HCT116 (cell line): ENCODE measurements at regions not wholly inside any gene's neighbourhood (a gene's known extent, or its start where the extent isn't known, plus 50 kb on each side); places are given as distances from the start of the nearest gene placed in this dataset.

Source experiments
- ATAC-seq: fragments of 200-7000 bp; cut with Tn5 transposase; 2 replicates; pipeline ENCODE4 v1.9.1; 2020; ENCODE audit warnings: mild to moderate bottlenecking, moderate library complexity
- BruUV-seq: library from RNA; stranded (reverse); fragments of 400-500 nt; replicated peaks from 2 replicates; lab custom pipeline; 2021; lab: Mats Ljungman, UMichigan
- CTCF ChIA-PET: fragments of 300-600 bp; sonication (Branson Sonifier 250); formaldehyde crosslinking; loops from one replicate; lab custom pipeline; 2021; ENCODE audit warnings: antibody characterized with exemption; lab: Charles Lee
- POLR2A ChIA-PET: fragments of 300-600, 350-600 bp; sonication (Branson Sonifier 250); formaldehyde crosslinking; loops from one replicate; lab custom pipeline; 2021; ENCODE audit warnings: antibody characterized with exemption; lab: Charles Lee
- RAD21 ChIA-PET, 2 experiments: fragments of 300-600 bp; sonication (Branson Sonifier 250); formaldehyde crosslinking; loops; one replicate each; lab custom pipeline; 2023; ENCODE audit warnings: low total read pairs in 2 of 2; ENCODE audit not compliant: uncharacterized antibody in 2 of 2, unreplicated experiment in 2 of 2, low non-redundant PET in 1 of 2; lab: Charles Lee
- DNase-seq: peaks from one replicate; pipeline ENCODE4 v3.0.0-alpha.2; 2010; ENCODE audit warnings: low read depth, low spot score
- H2AFZ ChIP-seq: fragments of 200-600 bp; shearing (Covaris generic), sonication (generic); 2 replicates; pipeline ENCODE4 v1.6.1; 2017; ENCODE audit warnings: low read depth, mixed run types, mixed read lengths, antibody characterized with exemption, low read length; ENCODE audit not compliant: poor library complexity, severe bottlenecking
- H3K27ac ChIP-seq: 2 replicates; pipeline ENCODE4 v1.5.1; 2012; ENCODE audit warnings: low read depth, low read length
- H3K27me3 ChIP-seq: fragments of 200-600 bp; sonication (generic); 2 replicates; pipeline ENCODE4 v1.6.1; 2016; ENCODE audit warnings: mixed run types, low read length, mixed read lengths; ENCODE audit not compliant: insufficient read depth
- H3K36me3 ChIP-seq, 2 experiments: fragments of 200-500 bp in 1 of 2; fragments of 200-600 bp in 1 of 2; sonication (Bioruptor generic) in 1 of 2; sonication (generic) in 1 of 2; 2 replicates each; pipeline versions ENCODE4 v1.5.1 to v1.6.1; 2014 to 2016; ENCODE audit warnings: low read length in 2 of 2, inconsistent platforms in 1 of 2, mixed read lengths in 1 of 2, mixed run types in 1 of 2; ENCODE audit not compliant: insufficient read depth in 2 of 2, control insufficient read depth in 1 of 2
- H3K4me1 ChIP-seq, 2 experiments: fragments of 200-600 bp in 1 of 2; sonication (generic) in 1 of 2; 2 replicates each; pipeline versions ENCODE4 v1.5.1 to v1.6.1; 2012 to 2017; ENCODE audit warnings: low read length in 2 of 2, inconsistent platforms in 1 of 2, mild to moderate bottlenecking in 1 of 2, mixed read lengths in 1 of 2, mixed run types in 1 of 2, moderate library complexity in 1 of 2; ENCODE audit not compliant: insufficient read depth in 2 of 2, control insufficient read depth in 1 of 2
- H3K4me2 ChIP-seq: fragments of 200-600 bp; sonication (generic); 2 replicates; pipeline ENCODE4 v1.6.1; 2017; ENCODE audit warnings: mixed run types, low read length, mixed read lengths
- H3K4me3 ChIP-seq, 2 experiments: fragments of 200-600 bp in 1 of 2; sonication (generic) in 1 of 2; replicated peaks in 1 of 2; 2 replicates each; pipeline ENCODE4 v1.5.1; 2011 to 2016; ENCODE audit warnings: low read length in 2 of 2, control low read depth in 1 of 2, low read depth in 1 of 2, mild to moderate bottlenecking in 1 of 2, mixed read lengths in 1 of 2, mixed run types in 1 of 2
- H3K79me2 ChIP-seq: fragments of 200-600 bp; sonication (generic); 2 replicates; pipeline ENCODE4 v1.6.1; 2017; ENCODE audit warnings: mild to moderate bottlenecking, mixed run types, low read length, moderate library complexity, mixed read lengths; ENCODE audit not compliant: insufficient read depth
- H3K9ac ChIP-seq: fragments of 200-600 bp; sonication (generic); 2 replicates; pipeline ENCODE4 v1.6.1; 2016; ENCODE audit warnings: low read length, mixed read lengths
- H3K9me2 ChIP-seq: fragments of 200-600 bp; sonication (generic), shearing (Covaris generic); 2 replicates; pipeline ENCODE4 v1.6.1; 2017; ENCODE audit warnings: mixed run types, mild to moderate bottlenecking, moderate library complexity; ENCODE audit not compliant: insufficient read depth
- H3K9me3 ChIP-seq, 2 experiments: fragments of 200-500 bp in 1 of 2; fragments of 200-600 bp in 1 of 2; sonication (Bioruptor generic) in 1 of 2; sonication (generic) in 1 of 2; 2 replicates each; pipeline ENCODE4 v1.6.1; 2014 to 2017; ENCODE audit warnings: low read length in 2 of 2, mixed read lengths in 2 of 2, inconsistent platforms in 1 of 2, low read depth in 1 of 2, mild to moderate bottlenecking in 1 of 2, mixed run types in 1 of 2, moderate library complexity in 1 of 2; ENCODE audit not compliant: control insufficient read depth in 1 of 2, insufficient read depth in 1 of 2
- H4K20me1 ChIP-seq: fragments of 200-600 bp; sonication (generic), shearing (Covaris generic); 2 replicates; pipeline ENCODE4 v1.6.1; 2017; ENCODE audit warnings: mixed run types, mild to moderate bottlenecking, moderate library complexity; ENCODE audit not compliant: insufficient read depth
- CBX3 ChIP-seq: IDR thresholded peaks from 2 replicates; pipeline ENCODE4 v1.6.1; 2012; ENCODE audit warnings: low read depth
- CEBPB ChIP-seq: IDR thresholded peaks from 2 replicates; pipeline ENCODE4 v1.6.1; 2012; ENCODE audit warnings: low read depth
- EGR1 ChIP-seq: IDR thresholded peaks from 2 replicates; pipeline ENCODE4 v1.6.1; 2012; ENCODE audit warnings: low read depth
- ELF1 ChIP-seq: IDR thresholded peaks from 2 replicates; pipeline ENCODE4 v1.6.1; 2012; ENCODE audit warnings: low read depth, borderline replicate concordance
- EZH2 ChIP-seq: fragments of 200-600 bp; sonication (generic); IDR thresholded peaks from 2 replicates; pipeline ENCODE4 v1.6.1; 2017; ENCODE audit warnings: antibody characterized with exemption, mixed run types
- EZH2phosphoT487 ChIP-seq: fragments of 200-600 bp; IDR thresholded peaks from 2 replicates; pipeline ENCODE4 v1.6.1; 2018; ENCODE audit warnings: antibody characterized with exemption, borderline replicate concordance
- POLR2A ChIP-seq: IDR thresholded peaks from 2 replicates; pipeline ENCODE4 v1.7.0; 2011; ENCODE audit warnings: borderline replicate concordance; ENCODE audit not compliant: insufficient read depth, insufficient read length; ENCODE audit errors: extremely low read depth
- POLR2AphosphoS5 ChIP-seq: IDR thresholded peaks from 2 replicates; pipeline ENCODE4 v1.6.1; 2011; ENCODE audit warnings: mild to moderate bottlenecking, low read depth, low read length, moderate library complexity
- RAD21 ChIP-seq: IDR thresholded peaks from 2 replicates; pipeline ENCODE4 v1.6.1; 2012; ENCODE audit warnings: low read depth, mild to moderate bottlenecking
- SIN3A ChIP-seq: IDR thresholded peaks from 2 replicates; pipeline ENCODE4 v1.6.1; 2012; ENCODE audit warnings: low read depth
- SP1 ChIP-seq: IDR thresholded peaks from 2 replicates; pipeline ENCODE4 v1.6.1; 2012; ENCODE audit warnings: low read depth
- SRF ChIP-seq: IDR thresholded peaks from 2 replicates; pipeline ENCODE4 v1.6.1; 2012; ENCODE audit warnings: low read depth
- TCF7L2 ChIP-seq: IDR thresholded peaks from 2 replicates; pipeline ENCODE4 v1.7.0; 2011; ENCODE audit warnings: borderline replicate concordance, inconsistent platforms; ENCODE audit not compliant: insufficient read depth, insufficient read length; ENCODE audit errors: extremely low read depth
- YY1 ChIP-seq: IDR thresholded peaks from 2 replicates; pipeline ENCODE4 v1.6.1; 2011; ENCODE audit warnings: low read length, low read depth, moderate library complexity, mild to moderate bottlenecking; ENCODE audit not compliant: insufficient replicate concordance; ENCODE audit errors: extremely low read depth
- ZFX ChIP-seq: fragments of 450-650 bp; IDR thresholded peaks from 2 replicates; pipeline ENCODE4 v1.6.1; 2017
- intact Hi-C: fragments of 100-400 bp; cut with micrococcal nuclease; formaldehyde crosslinking; loops from 2 replicates; pipeline ENCODE4 v1.10.0; 2022
- TF ChIP-seq, protein P1 (sequence below): IDR thresholded peaks from 2 replicates; pipeline ENCODE4 v1.6.1; 2012
- TF ChIP-seq, protein P2 (sequence below): IDR thresholded peaks from 2 replicates; pipeline ENCODE4 v1.6.1; 2011; ENCODE audit warnings: mild to moderate bottlenecking, low read length, moderate library complexity; ENCODE audit not compliant: insufficient replicate concordance; ENCODE audit errors: extremely low read depth

DNA sequence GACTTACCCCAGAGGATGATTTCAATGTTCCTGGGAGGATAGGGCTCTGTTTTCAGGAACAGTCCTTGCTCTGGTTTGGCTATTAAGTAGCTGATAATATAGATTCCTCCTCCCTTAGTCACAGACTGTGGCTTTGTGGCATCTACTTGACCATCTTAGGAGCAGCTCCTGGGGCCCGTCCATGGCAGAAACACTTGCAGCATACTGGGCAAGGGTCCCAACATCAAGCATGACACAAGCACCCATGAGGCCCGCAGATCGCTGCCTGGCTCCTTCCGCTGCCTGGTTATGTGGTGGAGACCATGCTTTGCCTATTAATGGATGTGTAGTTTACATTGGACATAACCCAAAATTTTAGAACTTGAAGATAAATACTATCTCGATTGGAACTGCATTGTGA is 170.1 kb downstream of the ICE1 start:
- BruUV-seq = no TSS peak
- Histone ChIP-seq H3K4me1 (no peaks in the 10 kb centered on the region), H3K9me3 (no peaks in the 10 kb centered on the region), H3K4me2 (no peak overlapping the region), H3K9ac (no peak overlapping the region), H3K36me3 (no peaks in the 10 kb centered on the region), H4K20me1 (no peaks in the 10 kb centered on the region), H2AFZ (no peak overlapping the region), H3K27ac (no peak overlapping the region), H3K27me3 (peaks cover 2% of the 10 kb centered on the region; the same call in 1 of the 2 replicates), H3K79me2 (no peaks in the 10 kb centered on the region), H3K4me3 (no peak overlapping the region), H3K9me2 (no peaks in the 10 kb centered on the region)
- intact Hi-C loops = no loop called here
- ChIA-PET CTCF (no interaction called here), POLR2A (no interaction called here), RAD21 (no interaction called here)
- no peak for DNase-seq
- TF ChIP-seq SRF (no peak), EZH2phosphoT487 (no peak), POLR2A (no peak), CBX3 (no peak), ELF1 (no peak), SP1 (no peak), POLR2AphosphoS5 (no peak), RAD21 (no peak), ZFX (no peak), CEBPB (no peak)
- ATAC-seq = no peak

DNA sequence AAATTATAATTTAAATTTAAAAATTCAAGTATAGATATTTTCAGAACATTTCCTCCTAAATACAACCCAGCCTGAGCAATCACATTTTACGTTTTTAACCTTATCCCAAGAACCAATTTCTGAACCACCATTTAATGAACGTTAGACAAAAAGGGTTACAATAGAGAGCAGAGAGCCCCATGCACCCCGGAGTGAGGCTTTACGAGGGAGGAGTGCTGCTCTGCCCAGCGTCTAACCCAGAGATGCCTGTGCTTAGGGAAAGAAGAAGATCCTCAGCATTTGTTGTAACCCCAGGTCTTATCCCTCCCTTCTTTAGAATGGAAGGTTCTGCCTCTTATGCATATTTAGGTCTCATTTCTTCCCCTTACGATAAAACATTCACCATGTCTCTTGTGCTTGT is 169.1 kb downstream of the ICE1 start:
- BruUV-seq = no TSS peak
- Histone ChIP-seq H4K20me1 (no peaks in the 10 kb centered on the region), H3K4me2 (no peak overlapping the region), H3K9ac (no peak overlapping the region), H2AFZ (no peak overlapping the region), H3K27me3 (peaks cover 8% of the 10 kb centered on the region; the same call in 1 of the 2 replicates), H3K27ac (no peak overlapping the region), H3K4me3 (no peak overlapping the region), H3K9me2 (no peaks in the 10 kb centered on the region), H3K9me3 (no peaks in the 10 kb centered on the region), H3K79me2 (no peaks in the 10 kb centered on the region), H3K36me3 (no peaks in the 10 kb centered on the region), H3K4me1 (no peaks in the 10 kb centered on the region)
- CTCF ChIA-PET = no interaction called here
- RAD21 ChIA-PET = no interaction called here
- POLR2A ChIA-PET = no interaction called here
- no peak for DNase-seq
- intact Hi-C loops = no loop called here
- TF ChIP-seq POLR2AphosphoS5 = no peak
- TF ChIP-seq SIN3A = no peak
- TF ChIP-seq, protein P1, sequence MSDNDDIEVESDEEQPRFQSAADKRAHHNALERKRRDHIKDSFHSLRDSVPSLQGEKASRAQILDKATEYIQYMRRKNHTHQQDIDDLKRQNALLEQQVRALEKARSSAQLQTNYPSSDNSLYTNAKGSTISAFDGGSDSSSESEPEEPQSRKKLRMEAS = no peak
- no peak for TF ChIP-seq TCF7L2
- no peak for TF ChIP-seq EGR1
- TF ChIP-seq CEBPB = no peak
- TF ChIP-seq SRF = no peak
- TF ChIP-seq EZH2 = no peak
- TF ChIP-seq ELF1 = no peak
- TF ChIP-seq, protein P2, sequence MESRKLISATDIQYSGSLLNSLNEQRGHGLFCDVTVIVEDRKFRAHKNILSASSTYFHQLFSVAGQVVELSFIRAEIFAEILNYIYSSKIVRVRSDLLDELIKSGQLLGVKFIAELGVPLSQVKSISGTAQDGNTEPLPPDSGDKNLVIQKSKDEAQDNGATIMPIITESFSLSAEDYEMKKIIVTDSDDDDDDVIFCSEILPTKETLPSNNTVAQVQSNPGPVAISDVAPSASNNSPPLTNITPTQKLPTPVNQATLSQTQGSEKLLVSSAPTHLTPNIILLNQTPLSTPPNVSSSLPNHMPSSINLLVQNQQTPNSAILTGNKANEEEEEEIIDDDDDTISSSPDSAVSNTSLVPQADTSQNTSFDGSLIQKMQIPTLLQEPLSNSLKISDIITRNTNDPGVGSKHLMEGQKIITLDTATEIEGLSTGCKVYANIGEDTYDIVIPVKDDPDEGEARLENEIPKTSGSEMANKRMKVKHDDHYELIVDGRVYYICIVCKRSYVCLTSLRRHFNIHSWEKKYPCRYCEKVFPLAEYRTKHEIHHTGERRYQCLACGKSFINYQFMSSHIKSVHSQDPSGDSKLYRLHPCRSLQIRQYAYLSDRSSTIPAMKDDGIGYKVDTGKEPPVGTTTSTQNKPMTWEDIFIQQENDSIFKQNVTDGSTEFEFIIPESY = no peak
- TF ChIP-seq YY1 = no peak
- no peak for ATAC-seq
